SK-N-MC (cell line): ENCODE measurements at regions not wholly inside any gene's neighbourhood (a gene's known extent, or its start where the extent isn't known, plus 50 kb on each side); places are given as distances from the start of the nearest gene placed in this dataset.

Experiments
- DNase-seq: peaks from one replicate; pipeline ENCODE4 v3.0.0-alpha.2; 2011; ENCODE audit warnings: low read depth, low spot score
- H3K27ac ChIP-seq: fragments of 200-600 bp; sonication (generic); 2 replicates; pipeline ENCODE4 v1.5.1; 2016; ENCODE audit warnings: mixed run types
- H3K36me3 ChIP-seq: fragments of 200-600 bp; sonication (generic); 2 replicates; pipeline ENCODE4 v1.6.1; 2017; ENCODE audit warnings: antibody characterized with exemption, low read length, mixed read lengths; ENCODE audit not compliant: insufficient read depth
- H3K4me3 ChIP-seq: fragments of 200-600 bp; sonication (generic); 2 replicates; pipeline ENCODE4 v1.5.1; 2016
- H3K9ac ChIP-seq: fragments of 200-600 bp; sonication (generic); 2 replicates; pipeline ENCODE4 v1.8.0; 2017; ENCODE audit warnings: mixed run types, mixed read lengths; ENCODE audit not compliant: insufficient read length
- H3K9me3 ChIP-seq: fragments of 200-600 bp; sonication (generic); 2 replicates; pipeline ENCODE4 v1.6.1; 2017; ENCODE audit warnings: low read depth, mild to moderate bottlenecking, antibody characterized with exemption, low read length, moderate library complexity, mixed read lengths
- EZH2 ChIP-seq: fragments of 200-600 bp; sonication (generic); IDR thresholded peaks from one replicate; pipeline ENCODE4 v1.6.1; 2017; ENCODE audit warnings: antibody characterized with exemption
- FOXP2 ChIP-seq: optimal IDR thresholded peaks from 2 replicates; pipeline ENCODE3; 2011; ENCODE audit warnings: mild to moderate bottlenecking, moderate library complexity; ENCODE audit not compliant: insufficient read depth; ENCODE audit errors: extremely low read length, control extremely low read depth
- POLR2AphosphoS5 ChIP-seq: IDR thresholded peaks from 2 replicates; pipeline ENCODE4 v1.6.1; 2012; ENCODE audit warnings: mild to moderate bottlenecking, low read depth, low read length, borderline replicate concordance

DNA sequence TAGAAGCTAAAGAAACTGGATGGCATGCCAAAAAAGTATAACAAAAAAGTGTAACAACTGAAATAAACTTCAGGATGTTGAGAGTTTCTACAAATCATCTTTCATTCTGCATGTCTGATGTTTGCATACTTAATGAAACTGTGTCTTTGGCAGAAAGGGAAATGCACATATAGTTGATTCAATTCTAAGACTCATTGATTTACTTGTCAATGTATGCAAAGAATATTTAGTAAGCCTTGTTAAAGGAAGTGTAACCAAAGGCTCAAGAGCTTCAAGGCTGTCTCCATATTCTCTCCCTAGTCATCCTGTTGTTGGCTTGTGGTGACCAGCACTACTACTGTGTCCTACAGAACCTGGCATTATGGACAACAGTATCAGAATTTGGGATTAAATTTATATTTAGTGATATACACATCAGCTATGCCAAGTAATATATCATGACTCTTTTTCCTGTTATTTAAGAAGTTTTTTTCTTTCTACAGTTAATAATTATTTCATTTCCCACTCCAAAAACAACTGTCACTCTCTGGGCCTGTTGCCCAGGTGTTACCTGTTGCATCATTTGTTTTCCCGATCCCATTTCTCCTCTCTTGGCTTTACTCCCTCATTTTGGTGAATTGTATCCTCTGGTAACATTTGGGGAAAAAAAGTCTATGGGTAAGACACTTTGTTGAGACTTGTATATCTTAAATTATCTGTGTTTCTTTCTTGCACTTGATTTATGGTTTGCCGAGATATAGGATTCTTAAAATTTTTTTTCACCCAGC is 226.6 kb upstream of the BMPER start:
- no peak for TF ChIP-seq POLR2AphosphoS5
- no peak for TF ChIP-seq EZH2
- Histone ChIP-seq H3K4me3 (no peak overlapping the region), H3K27ac (no peak overlapping the region), H3K36me3 (no peaks in the 10 kb centered on the region), H3K9ac (no peak overlapping the region), H3K9me3 (no peaks in the 10 kb centered on the region)
- DNase-seq: no peak

DNA sequence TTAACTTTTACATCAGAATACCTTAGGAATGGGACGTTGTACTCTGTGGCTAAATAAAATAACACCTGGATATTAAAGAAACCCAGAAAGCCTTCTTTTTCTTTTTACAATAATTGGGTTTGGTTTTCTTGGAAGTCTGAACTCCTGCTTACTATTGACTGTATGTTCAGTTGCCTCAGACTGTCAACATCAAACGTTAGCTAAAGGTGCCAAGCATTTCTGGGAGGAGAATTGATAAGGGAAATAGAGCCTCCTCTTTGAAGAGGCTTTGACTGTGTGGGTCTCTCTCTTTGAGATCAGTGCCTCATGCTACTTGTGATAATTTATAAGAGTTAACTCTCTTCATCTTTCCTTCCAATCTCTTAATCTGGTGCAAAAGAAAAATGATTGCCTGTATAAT is 224.7 kb upstream of the BMPER start:
- Histone ChIP-seq H3K27ac (no peak overlapping the region), H3K9me3 (no peaks in the 10 kb centered on the region), H3K9ac (no peak overlapping the region), H3K36me3 (no peaks in the 10 kb centered on the region), H3K4me3 (no peak overlapping the region)
- TF ChIP-seq POLR2AphosphoS5 (no peak), FOXP2 (no peak), EZH2 (no peak)
- DNase-seq: no peak

GRCh38 chr7:33685503-33685902 is 219.8 kb upstream of the BMPER start:
- Histone ChIP-seq H3K27ac (no peak overlapping the region), H3K4me3 (no peak overlapping the region), H3K36me3 (no peaks in the 10 kb centered on the region), H3K9me3 (no peaks in the 10 kb centered on the region), H3K9ac (no peak overlapping the region)
- DNase-seq: no peak
- no peak for TF ChIP-seq EZH2
- no peak for TF ChIP-seq POLR2AphosphoS5
- TF ChIP-seq FOXP2: no peak

DNA sequence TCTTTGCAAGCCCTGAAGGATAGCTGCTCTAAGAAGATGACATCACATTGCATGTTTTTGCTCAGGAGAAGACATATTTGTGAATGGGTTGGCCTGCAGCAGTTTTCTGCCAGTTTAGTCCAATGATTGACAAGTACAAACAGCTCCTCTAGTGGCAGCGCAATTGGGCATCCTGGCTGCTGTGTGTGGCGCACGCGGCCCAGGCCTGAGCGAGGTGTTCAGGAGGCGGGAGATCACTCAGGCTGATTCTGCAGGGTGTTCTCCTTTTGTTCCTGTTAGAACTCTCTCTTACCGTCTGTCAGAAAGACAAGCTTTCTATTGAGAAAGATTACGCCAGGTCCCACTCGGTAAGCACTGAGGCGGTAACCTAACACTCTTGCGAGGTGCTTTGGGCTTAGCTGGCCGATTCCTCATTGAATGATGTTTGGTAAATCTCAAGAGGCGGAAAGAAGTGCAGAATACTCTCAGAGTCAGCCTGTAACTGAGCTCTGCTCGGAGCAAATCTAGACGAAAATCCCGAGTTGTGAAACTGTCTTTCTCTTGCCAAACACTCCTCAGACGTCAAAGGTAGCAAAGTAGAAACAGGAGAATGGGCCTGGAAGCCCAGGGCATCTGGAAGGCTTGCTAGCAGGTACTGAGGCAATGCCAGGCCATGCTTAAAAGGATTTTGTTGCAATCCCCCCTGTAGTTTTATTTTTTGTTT is 219.2 kb upstream of the BMPER start:
- DNase-seq: no peak
- Histone ChIP-seq H3K9ac (no peak overlapping the region), H3K36me3 (no peaks in the 10 kb centered on the region), H3K9me3 (no peaks in the 10 kb centered on the region), H3K27ac (no peak overlapping the region), H3K4me3 (no peak overlapping the region)
- no peak for TF ChIP-seq POLR2AphosphoS5
- no peak for TF ChIP-seq FOXP2
- TF ChIP-seq EZH2: no peak

DNA sequence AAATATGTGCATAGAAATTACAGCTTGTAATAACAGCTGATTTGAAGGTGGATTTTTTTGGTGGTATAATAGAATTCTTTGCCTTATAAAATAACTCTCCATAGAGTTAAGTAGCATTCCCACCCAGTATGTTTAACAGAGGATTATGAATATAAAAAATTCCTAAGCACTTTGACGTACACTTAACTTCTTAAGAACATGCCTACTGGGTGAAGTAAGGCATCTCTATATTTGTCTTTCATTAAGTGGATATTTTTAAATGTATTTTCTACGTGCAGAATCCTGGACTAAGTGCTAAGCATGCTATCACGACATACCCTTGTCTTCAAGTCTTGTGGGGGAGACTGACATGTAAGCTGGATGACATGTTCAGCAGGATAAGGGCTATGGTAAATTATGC is 217.7 kb upstream of the BMPER start:
- no peak for DNase-seq
- Histone ChIP-seq H3K36me3 (no peaks in the 10 kb centered on the region), H3K9me3 (no peaks in the 10 kb centered on the region), H3K4me3 (no peak overlapping the region), H3K9ac (no peak overlapping the region), H3K27ac (no peak overlapping the region)
- no peak for TF ChIP-seq FOXP2
- TF ChIP-seq POLR2AphosphoS5: no peak
- no peak for TF ChIP-seq EZH2

GRCh38 chr7:33691180-33691579 is 214.2 kb upstream of the BMPER start:
- H3K9me3 ChIP-seq: no peaks in the 10 kb centered on the region
- TF ChIP-seq POLR2AphosphoS5 (no peak), FOXP2 (no peak), EZH2 (no peak)
- no peak for DNase-seq
- H3K36me3 ChIP-seq: no peaks in the 10 kb centered on the region
- H3K27ac ChIP-seq: no peak overlapping the region
- no peak overlapping the region for H3K9ac ChIP-seq
- no peak overlapping the region for H3K4me3 ChIP-seq

- H3K36me3 ChIP-seq: no peaks in the 10 kb centered on the region
- no peak overlapping the region for H3K4me3 ChIP-seq
- no peaks in the 10 kb centered on the region for H3K9me3 ChIP-seq
- no peak overlapping the region for H3K27ac ChIP-seq
- no peak for DNase-seq
- no peak overlapping the region for H3K9ac ChIP-seq
- no peak for TF ChIP-seq FOXP2
- TF ChIP-seq POLR2AphosphoS5: no peak
- no peak for TF ChIP-seq EZH2
Measured at GRCh38 chr7:33692956-33693355, 212.4 kb upstream of the BMPER start.

GRCh38 chr7:33694006-33694405 is 211.3 kb upstream of the BMPER start:
- DNase-seq: no peak
- H3K4me3 ChIP-seq: no peak overlapping the region
- no peak for TF ChIP-seq FOXP2
- TF ChIP-seq POLR2AphosphoS5: no peak
- no peak overlapping the region for H3K27ac ChIP-seq
- H3K9ac ChIP-seq: no peak overlapping the region
- no peaks in the 10 kb centered on the region for H3K36me3 ChIP-seq
- no peaks in the 10 kb centered on the region for H3K9me3 ChIP-seq
